Upper lobe of left lung (tissue), 6 donors: ENCODE measurements at regions not wholly inside any gene's neighbourhood (a gene's known extent, or its start where the extent isn't known, plus 50 kb on each side); places are given as distances from the start of the nearest gene placed in this dataset.

Source experiments
- ATAC-seq, 2 donors: fragments of 200-7000 bp; cut with Tn5 transposase; one replicate each; pipeline ENCODE4 v1.9.1; 2022; ENCODE audit warnings: mild to moderate bottlenecking in 2 of 2, moderate library complexity in 2 of 2; ENCODE audit not compliant: low FRiP score in 2 of 2
- DNase-seq, 2 donors: peaks; one replicate each; pipeline ENCODE4 v3.0.0-alpha.2; 2019 to 2020
- H3K27ac ChIP-seq, 4 donors: fragments of 200-600 bp; sonication (generic); one replicate each; pipeline ENCODE4 v1.5.1; 2016 to 2019
- H3K27me3 ChIP-seq, 4 donors: fragments of 200-600 bp; sonication (generic); one replicate each; pipeline ENCODE4 v1.5.1; 2017 to 2019
- H3K36me3 ChIP-seq, 4 donors: fragments of 200-600 bp; sonication (generic); one replicate each; pipeline ENCODE4 v1.5.1; 2016 to 2019
- H3K4me1 ChIP-seq, 4 donors: fragments of 200-600 bp; sonication (generic); one replicate each; pipeline ENCODE4 v1.5.1; 2018 to 2019
- H3K4me3 ChIP-seq, 4 donors: fragments of 200-600 bp; sonication (generic); one replicate each; pipeline ENCODE4 v1.5.1; 2017 to 2019; ENCODE audit warnings: mild to moderate bottlenecking in 2 of 4, moderate library complexity in 1 of 4
- H3K9me3 ChIP-seq, 4 donors: fragments of 200-600 bp; sonication (generic); one replicate each; pipeline ENCODE4 v1.5.1; 2018 to 2019
- EP300 ChIP-seq, 4 donors: sonication (generic); formaldehyde crosslinking; IDR thresholded peaks; one replicate each; pipeline ENCODE4 v1.5.1; 2017; ENCODE audit warnings: antibody characterized with exemption in 4 of 4, control low read depth in 2 of 4
- POLR2A ChIP-seq, 4 donors: fragments of 450-650 bp; IDR thresholded peaks; one replicate each; pipeline ENCODE4 v1.5.1; 2016 to 2017; ENCODE audit warnings: antibody characterized with exemption in 4 of 4, mild to moderate bottlenecking in 2 of 4
- POLR2AphosphoS5 ChIP-seq, 2 donors: sonication (generic); formaldehyde crosslinking; IDR thresholded peaks; one replicate each; pipeline ENCODE4 v1.5.1; 2017; ENCODE audit warnings: antibody characterized with exemption in 2 of 2
- WGBS, 2 donors: methylation state at CpG; one replicate each; pipeline ENCODE4 v1.1.5; 2017 to 2018; 5-methylcytosine and 5-hydroxymethylcytosine counted together
- TF ChIP-seq, protein P1 (sequence below), 6 experiments: fragments of 450-650 bp in 4 of 6; fragments of 200-600 bp in 2 of 6; sonication (generic) in 2 of 6; IDR thresholded peaks; one replicate each; pipeline ENCODE4 v1.5.1; 2016 to 2019; ENCODE audit warnings: antibody characterized with exemption in 6 of 6
- donor health status: DM: no; HTN: no; CAD: no; lungs with moderate emphysema.
- donor health status: DM: no; HTN: yes; CAD: no; lungs with severe emphysema.

DNA sequence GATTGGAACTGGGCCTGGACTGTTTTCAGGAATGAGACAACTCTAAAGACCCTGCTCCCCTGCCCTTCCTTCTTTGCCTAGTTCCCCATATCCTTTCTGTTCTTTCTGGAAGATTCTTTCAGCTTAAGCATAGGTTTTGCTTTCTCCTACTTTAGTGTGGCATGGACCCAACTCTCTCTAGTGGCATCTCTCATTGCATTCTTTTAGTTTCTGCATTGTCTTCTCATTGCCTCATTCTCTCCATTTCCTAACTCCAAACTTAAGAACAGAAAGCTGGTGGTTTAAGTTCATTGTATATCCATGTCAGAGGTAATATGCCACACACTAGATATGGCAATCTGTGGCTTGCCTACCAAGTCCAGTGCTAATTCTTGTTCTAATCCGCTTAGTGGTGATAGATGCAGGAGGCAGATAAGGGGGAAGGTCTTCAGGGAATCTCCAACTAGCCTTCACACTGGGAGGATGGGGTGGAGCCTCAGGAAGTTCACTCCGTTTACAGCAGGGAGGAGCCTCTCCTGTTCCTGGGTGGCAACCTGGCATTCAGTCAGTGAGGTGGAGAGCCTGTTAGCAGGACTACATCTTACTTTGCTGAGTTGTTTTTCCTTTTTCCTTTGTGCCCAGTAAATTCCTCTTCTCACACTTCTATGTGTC is 165.1 kb upstream of the LMNTD1 start:
- Histone ChIP-seq H3K27me3 (no peaks in the 10 kb centered on the region), H3K4me3 (no peak overlapping the region), H3K4me1 (peaks cover 0 to 10% (median 8%) of the 10 kb centered on the region in 4 donors), H3K27ac (peak overlapping the region in 1 of 4 donors; percentile 51), H3K36me3 (no peaks in the 10 kb centered on the region), H3K9me3 (no peaks in the 10 kb centered on the region)
- no peak for ATAC-seq
- WGBS, 2 donors, result 56 to 57% methylated on average over 2 of the region's 2 CpGs
- TF ChIP-seq POLR2A (IDR thresholded peaks at IDR 0.05) (no peak), EP300 (IDR thresholded peaks at IDR 0.05) (no peak), POLR2AphosphoS5 (IDR thresholded peaks at IDR 0.05) (no peak)
- TF ChIP-seq, protein P1, sequence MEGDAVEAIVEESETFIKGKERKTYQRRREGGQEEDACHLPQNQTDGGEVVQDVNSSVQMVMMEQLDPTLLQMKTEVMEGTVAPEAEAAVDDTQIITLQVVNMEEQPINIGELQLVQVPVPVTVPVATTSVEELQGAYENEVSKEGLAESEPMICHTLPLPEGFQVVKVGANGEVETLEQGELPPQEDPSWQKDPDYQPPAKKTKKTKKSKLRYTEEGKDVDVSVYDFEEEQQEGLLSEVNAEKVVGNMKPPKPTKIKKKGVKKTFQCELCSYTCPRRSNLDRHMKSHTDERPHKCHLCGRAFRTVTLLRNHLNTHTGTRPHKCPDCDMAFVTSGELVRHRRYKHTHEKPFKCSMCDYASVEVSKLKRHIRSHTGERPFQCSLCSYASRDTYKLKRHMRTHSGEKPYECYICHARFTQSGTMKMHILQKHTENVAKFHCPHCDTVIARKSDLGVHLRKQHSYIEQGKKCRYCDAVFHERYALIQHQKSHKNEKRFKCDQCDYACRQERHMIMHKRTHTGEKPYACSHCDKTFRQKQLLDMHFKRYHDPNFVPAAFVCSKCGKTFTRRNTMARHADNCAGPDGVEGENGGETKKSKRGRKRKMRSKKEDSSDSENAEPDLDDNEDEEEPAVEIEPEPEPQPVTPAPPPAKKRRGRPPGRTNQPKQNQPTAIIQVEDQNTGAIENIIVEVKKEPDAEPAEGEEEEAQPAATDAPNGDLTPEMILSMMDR (IDR thresholded peaks at IDR 0.05), result no peak
- DNase-seq, result no peak

DNA sequence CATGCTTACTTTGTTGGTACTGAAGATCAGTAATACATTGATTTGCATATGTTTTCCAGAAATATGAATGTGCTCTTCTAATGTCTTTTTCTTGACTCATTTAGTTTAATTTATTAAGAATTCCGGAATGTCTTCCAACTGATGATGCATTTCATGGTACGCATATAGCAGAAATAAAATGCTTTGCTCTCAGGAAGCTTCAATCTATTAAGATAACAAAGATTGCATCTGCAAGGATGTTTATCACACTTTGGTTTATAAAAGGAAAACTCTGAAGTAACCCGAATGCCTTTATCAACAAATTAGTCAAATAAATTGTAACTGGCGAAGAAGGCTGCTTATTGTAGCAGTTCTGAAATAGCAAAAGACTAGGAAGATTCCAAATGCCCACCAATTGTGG is 166.4 kb upstream of the LMNTD1 start:
- TF ChIP-seq POLR2A (IDR thresholded peaks at IDR 0.05), result no peak
- Histone ChIP-seq H3K36me3 (no peaks in the 10 kb centered on the region), H3K9me3 (no peaks in the 10 kb centered on the region), H3K27ac (peak overlapping the region in 1 of 4 donors; percentile 36), H3K4me1 (peaks cover 0 to 10% (median 8%) of the 10 kb centered on the region in 4 donors), H3K27me3 (no peaks in the 10 kb centered on the region), H3K4me3 (no peak overlapping the region)
- WGBS, 2 donors, result 55 to 72% methylated on average over 4 of the region's 4 CpGs
- no peak for DNase-seq
- no peak for ATAC-seq

DNA sequence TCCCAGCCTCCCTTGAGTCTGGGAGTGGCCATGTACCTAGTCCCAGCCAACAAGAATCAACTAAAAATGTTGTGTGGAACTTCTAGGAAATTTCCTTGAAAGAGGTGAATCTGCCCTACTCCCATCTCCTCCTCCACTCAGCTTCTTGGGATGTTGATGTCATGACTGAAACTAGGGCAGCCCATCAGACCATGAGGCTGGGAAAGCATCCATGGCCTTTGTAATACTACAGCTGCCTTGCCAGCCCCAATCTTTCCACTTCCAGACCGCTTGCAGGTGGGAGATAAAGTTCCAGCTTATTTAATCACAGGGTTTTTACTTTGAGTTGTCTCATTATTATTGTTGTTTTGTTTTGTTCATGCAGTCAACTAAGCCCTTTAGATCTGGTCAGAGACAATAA is 170.3 kb upstream of the LMNTD1 start:
- ATAC-seq (peak in 1 of 2 donors; percentile 70), DNase-seq (no peak)
- Histone ChIP-seq H3K36me3 (no peaks in the 10 kb centered on the region), H3K9me3 (no peaks in the 10 kb centered on the region), H3K4me3 (no peak overlapping the region), H3K27me3 (no peaks in the 10 kb centered on the region), H3K27ac (no peak overlapping the region), H3K4me1 (peaks cover 0 to 6% (median 4%) of the 10 kb centered on the region in 4 donors)
- TF ChIP-seq POLR2A (IDR thresholded peaks at IDR 0.05) (no peak), POLR2AphosphoS5 (IDR thresholded peaks at IDR 0.05) (no peak), EP300 (IDR thresholded peaks at IDR 0.05) (no peak)
- TF ChIP-seq, protein P1 (IDR thresholded peaks at IDR 0.05), result no peak
- WGBS, 2 donors, result 85 to 88% methylated on average over 1 of the region's 1 CpG

DNA sequence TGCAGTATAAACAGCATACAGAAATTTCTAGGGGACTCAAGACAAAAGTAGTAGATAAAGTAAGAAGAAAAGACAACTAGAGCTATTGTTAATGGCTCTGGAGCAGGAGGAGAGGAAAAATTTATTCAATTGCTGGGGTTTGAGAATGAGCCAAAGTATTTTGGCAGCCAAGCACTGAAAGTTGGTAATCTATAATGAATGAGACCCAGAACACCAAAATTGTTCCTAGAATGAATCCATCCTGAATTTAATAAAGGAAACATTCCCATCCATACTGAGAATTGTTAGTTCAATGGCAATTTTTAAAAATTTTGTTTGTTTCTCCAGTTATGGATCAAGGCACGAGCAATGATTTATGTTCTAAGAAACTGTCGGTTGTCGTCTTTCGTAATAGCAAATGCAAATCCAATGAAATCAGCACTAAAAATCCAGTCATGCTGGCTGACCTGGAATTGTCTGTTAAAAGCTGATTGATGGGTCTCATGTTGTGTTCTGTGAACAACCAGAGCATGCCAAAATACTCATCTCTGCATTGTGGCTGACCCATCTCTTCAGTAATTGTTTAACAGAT is 170.9 kb upstream of the LMNTD1 start:
- no peak overlapping the region for H3K27ac ChIP-seq
- H3K9me3 ChIP-seq, result no peaks in the 10 kb centered on the region
- no peaks in the 10 kb centered on the region for H3K4me1 ChIP-seq
- no peak overlapping the region for H3K4me3 ChIP-seq
- ATAC-seq, result peak in 1 of 2 donors; percentile 69
- TF ChIP-seq EP300 (IDR thresholded peaks at IDR 0.05) (no peak), POLR2AphosphoS5 (IDR thresholded peaks at IDR 0.05) (no peak), POLR2A (IDR thresholded peaks at IDR 0.05) (no peak)
- TF ChIP-seq, protein P1 (IDR thresholded peaks at IDR 0.05), result no peak
- 84 to 91% methylated on average over 4 of the region's 4 CpGs for WGBS, 2 donors
- no peaks in the 10 kb centered on the region for H3K36me3 ChIP-seq
- DNase-seq, result no peak
- no peaks in the 10 kb centered on the region for H3K27me3 ChIP-seq

DNA sequence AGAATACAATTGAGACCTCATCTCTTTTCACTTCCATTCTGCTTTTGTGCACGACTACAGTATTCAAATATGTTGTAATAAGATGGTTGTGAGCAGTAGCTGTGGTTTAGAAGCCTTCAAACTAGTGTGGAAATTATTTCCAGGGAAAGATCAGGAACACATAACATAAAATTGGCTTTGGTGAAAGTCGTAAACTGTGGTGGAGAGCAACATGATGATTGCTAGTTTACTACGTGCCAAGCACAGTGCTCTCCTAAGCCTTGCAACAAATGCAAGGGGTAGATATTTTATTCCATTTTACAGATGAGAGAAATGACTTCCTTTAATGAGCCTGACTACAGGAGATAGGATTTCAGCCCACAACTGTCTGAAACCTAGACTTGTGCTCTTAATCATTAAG is 172.4 kb upstream of the LMNTD1 start:
- WGBS, 2 donors, result 86 to 89% methylated on average over 3 of the region's 3 CpGs
- Histone ChIP-seq H3K36me3 (no peaks in the 10 kb centered on the region), H3K9me3 (no peaks in the 10 kb centered on the region), H3K27me3 (no peaks in the 10 kb centered on the region), H3K27ac (no peak overlapping the region), H3K4me1 (no peaks in the 10 kb centered on the region), H3K4me3 (no peak overlapping the region)
- DNase-seq (no peak), ATAC-seq (no peak)
- no peak for TF ChIP-seq EP300 (IDR thresholded peaks at IDR 0.05)
- TF ChIP-seq POLR2AphosphoS5 (IDR thresholded peaks at IDR 0.05), result no peak
- TF ChIP-seq, protein P1 (IDR thresholded peaks at IDR 0.05), result no peak
- no peak for TF ChIP-seq POLR2A (IDR thresholded peaks at IDR 0.05)
